HEK293T (cell line): ENCODE measurements at regions not wholly inside any gene's neighbourhood (a gene's known extent, or its start where the extent isn't known, plus 50 kb on each side); places are given as distances from the start of the nearest gene placed in this dataset.

Experiments
- ELF4 ChIP-seq: fragments of 450-650 bp; IDR thresholded peaks from 2 replicates; pipeline ENCODE4 v1.6.1; 2017; ENCODE audit warnings: antibody characterized with exemption
- FOXA1 ChIP-seq: fragments of 450-650 bp; IDR thresholded peaks from 2 replicates; pipeline ENCODE4 v1.6.1; 2016; ENCODE audit warnings: mild to moderate bottlenecking
- FOXK2 ChIP-seq: fragments of 450-650 bp; IDR thresholded peaks from 2 replicates; pipeline ENCODE4 v1.6.1; 2016; ENCODE audit warnings: mild to moderate bottlenecking
- HDGF ChIP-seq: fragments of 450-650 bp; IDR thresholded peaks from 2 replicates; pipeline ENCODE4 v1.6.1; 2017; ENCODE audit warnings: antibody characterized with exemption, borderline replicate concordance
- L3MBTL2 ChIP-seq: fragments of 450-650 bp; conservative IDR thresholded peaks from 2 replicates; pipeline ENCODE4 v1.6.1; 2016; ENCODE audit warnings: mild to moderate bottlenecking
- SUZ12 ChIP-seq: fragments of 450-650 bp; IDR thresholded peaks from 2 replicates; pipeline ENCODE4 v1.6.1; 2016; ENCODE audit warnings: mild to moderate bottlenecking
- TARDBP ChIP-seq: fragments of 450-650 bp; IDR thresholded peaks from 2 replicates; pipeline ENCODE4 v1.6.1; 2016

DNA sequence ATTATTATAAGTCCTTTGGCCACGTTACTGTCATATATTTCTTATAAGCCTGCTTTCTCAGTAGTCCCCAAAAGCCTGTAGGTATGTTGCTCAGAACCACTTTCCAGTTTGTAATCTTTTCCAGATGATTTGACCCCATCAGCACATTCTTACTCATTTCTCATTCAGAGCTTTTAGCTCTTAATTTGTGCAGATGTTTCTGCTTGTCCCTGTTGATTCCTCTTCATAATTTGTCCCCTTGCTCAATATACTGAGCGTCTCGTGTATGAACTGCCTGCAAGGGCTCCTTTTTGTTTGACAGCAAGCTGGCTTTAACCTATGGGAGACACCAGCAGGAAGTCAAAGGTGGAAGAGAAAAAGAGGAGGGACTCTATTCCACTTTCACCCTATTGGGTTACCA lies 733.8 kb upstream of the GJE1 start:
- TF ChIP-seq TARDBP (no peak), FOXA1 (no peak), HDGF (no peak), L3MBTL2 (no peak), FOXK2 (no peak), SUZ12 (no peak), ELF4 (no peak)
